ENCODE measurements at regions not wholly inside any gene's neighbourhood (a gene's known extent, or its start where the extent isn't known, plus 50 kb on each side); places are given as distances from the start of the nearest gene placed in this dataset.

DNA sequence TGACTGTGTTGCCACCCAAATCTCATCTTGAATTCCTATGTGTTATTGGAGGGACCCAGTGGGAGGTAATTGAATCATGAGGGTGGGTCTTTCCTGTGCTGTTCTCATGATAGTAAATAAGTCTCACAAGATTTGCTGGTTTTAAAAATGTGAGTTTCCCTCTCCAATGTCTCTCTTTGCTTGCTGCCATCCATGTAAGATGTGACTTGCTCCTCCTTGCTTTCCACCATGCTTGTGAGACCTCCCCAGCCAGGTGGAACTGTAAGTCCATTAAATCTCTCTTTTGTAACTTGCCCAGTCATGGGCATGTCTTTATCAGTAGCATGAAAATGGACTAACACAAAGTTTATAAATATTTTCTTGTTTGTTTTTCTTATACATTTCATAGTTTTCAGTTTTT is 990.5 kb upstream of the CITED2 start:
- TF ChIP-seq CTCF (IDR thresholded peaks at IDR 0.05; ENCODE audit: poor library complexity) (no peak), EZH2 (IDR thresholded peaks at IDR 0.05; ENCODE audit: borderline replicate concordance) (no peak)

All from hepatocyte (in vitro differentiated cells).